Stimulated activated CD4-positive, alpha-beta T cell treated with anti-CD3 and anti-CD28 coated beads, TNF-alpha, amount 100 ng/mL, for 24 hours (primary cell): ENCODE measurements at regions not wholly inside any gene's neighbourhood (a gene's known extent, or its start where the extent isn't known, plus 50 kb on each side); places are given as distances from the start of the nearest gene placed in this dataset.

ENCODE experiments used
- DNase-seq, 3 experiments: peaks; one replicate each; pipeline ENCODE4 v3.0.0-alpha.2; 2020; ENCODE audit warnings: low read depth in 3 of 3

- DNase-seq, result no peak
Observed at GRCh38 chr11:116187026-116187425, 585.8 kb downstream of the BUD13 start.

GRCh38 chr11:116185551-116185950 lies 587.2 kb downstream of the BUD13 start:
- no peak for DNase-seq

- no peak for DNase-seq
Observed at GRCh38 chr11:116184763-116185162, 588.0 kb downstream of the BUD13 start.

- DNase-seq, result no peak
Observed at GRCh38 chr11:116182356-116182966, 590.3 kb downstream of the BUD13 start.

GRCh38 chr11:116180806-116181600 lies 591.8 kb downstream of the BUD13 start:
- DNase-seq, result no peak

GRCh38 chr11:116179401-116179800 lies 593.4 kb downstream of the BUD13 start:
- DNase-seq, result no peak

- no peak for DNase-seq
Observed at GRCh38 chr11:116177521-116178210, 595.1 kb downstream of the BUD13 start.

- no peak for DNase-seq
Observed at GRCh38 chr11:116176484-116177005, 596.2 kb downstream of the BUD13 start.

- DNase-seq, result no peak
Observed at GRCh38 chr11:116175707-116176106, 597.1 kb downstream of the BUD13 start.

- DNase-seq, result no peak
Observed at GRCh38 chr11:116173941-116174911, 598.6 kb downstream of the BUD13 start.

GRCh38 chr11:116173506-116173905 lies 599.3 kb downstream of the BUD13 start:
- no peak for DNase-seq

- DNase-seq, result no peak
Observed at GRCh38 chr11:116172851-116173250, 599.9 kb downstream of the BUD13 start.

- no peak for DNase-seq
Observed at GRCh38 chr11:116172156-116172555, 600.6 kb downstream of the BUD13 start.

GRCh38 chr11:116171271-116172140 lies 601.3 kb downstream of the BUD13 start:
- no peak for DNase-seq

GRCh38 chr11:116170526-116171120 lies 602.2 kb downstream of the BUD13 start:
- DNase-seq, result no peak

GRCh38 chr11:116169776-116170175 lies 603.0 kb downstream of the BUD13 start:
- DNase-seq, result no peak

GRCh38 chr11:116168459-116168787 lies 604.4 kb downstream of the BUD13 start:
- DNase-seq, result no peak

GRCh38 chr11:116167706-116168458 lies 604.9 kb downstream of the BUD13 start:
- DNase-seq, result no peak
